RWPE2 (cell line): ENCODE measurements at regions not wholly inside any gene's neighbourhood (a gene's known extent, or its start where the extent isn't known, plus 50 kb on each side); places are given as distances from the start of the nearest gene placed in this dataset.
A peak's percentile ranks its signal among the peaks of the same experiment; 100 is the strongest.

Source experiments
- ATAC-seq: fragments of 200-7000 bp; cut with Tn5 transposase; 3 replicates; pipeline ENCODE4 v1.9.1; 2021; ENCODE audit warnings: low read depth
- DNase-seq: peaks from one replicate; pipeline ENCODE4 v3.0.0-alpha.2; 2020; ENCODE audit warnings: low spot score
- H3K27ac ChIP-seq: fragments of 450-650 bp; 2 replicates; pipeline ENCODE4 v1.5.1; 2017; ENCODE audit warnings: mild to moderate bottlenecking; ENCODE audit not compliant: poor library complexity, severe bottlenecking
- H3K27me3 ChIP-seq: fragments of 250-450 bp; sonication (Bioruptor Pico); 2 replicates; pipeline ENCODE4 v1.5.1; 2021; ENCODE audit warnings: mild to moderate bottlenecking, moderate library complexity; ENCODE audit not compliant: insufficient read depth, poor library complexity, severe bottlenecking
- H3K36me3 ChIP-seq: fragments of 250-450 bp; sonication (Bioruptor Pico); 2 replicates; pipeline ENCODE4 v1.5.1; 2020; ENCODE audit warnings: low read depth, mild to moderate bottlenecking, moderate library complexity
- H3K4me1 ChIP-seq: fragments of 250-450 bp; sonication (Bioruptor Pico); 2 replicates; pipeline ENCODE4 v1.5.1; 2021; ENCODE audit warnings: mild to moderate bottlenecking, moderate library complexity; ENCODE audit not compliant: insufficient read depth, poor library complexity, severe bottlenecking
- H3K4me3 ChIP-seq: fragments of 250-450 bp; sonication (Bioruptor Pico); 2 replicates; pipeline ENCODE4 v1.5.1; 2021; ENCODE audit warnings: mild to moderate bottlenecking, moderate library complexity; ENCODE audit not compliant: severe bottlenecking
- H3K9me3 ChIP-seq: fragments of 250-450 bp; sonication (Bioruptor Pico); 2 replicates; pipeline ENCODE4 v1.5.1; 2021; ENCODE audit warnings: mild to moderate bottlenecking, moderate library complexity; ENCODE audit not compliant: severe bottlenecking
- TF ChIP-seq, protein P1 (sequence below): fragments of 450-650 bp; IDR thresholded peaks from one replicate; pipeline ENCODE4 v1.5.1; 2017; ENCODE audit warnings: mild to moderate bottlenecking, moderate library complexity; ENCODE audit not compliant: poor library complexity, severe bottlenecking

DNA sequence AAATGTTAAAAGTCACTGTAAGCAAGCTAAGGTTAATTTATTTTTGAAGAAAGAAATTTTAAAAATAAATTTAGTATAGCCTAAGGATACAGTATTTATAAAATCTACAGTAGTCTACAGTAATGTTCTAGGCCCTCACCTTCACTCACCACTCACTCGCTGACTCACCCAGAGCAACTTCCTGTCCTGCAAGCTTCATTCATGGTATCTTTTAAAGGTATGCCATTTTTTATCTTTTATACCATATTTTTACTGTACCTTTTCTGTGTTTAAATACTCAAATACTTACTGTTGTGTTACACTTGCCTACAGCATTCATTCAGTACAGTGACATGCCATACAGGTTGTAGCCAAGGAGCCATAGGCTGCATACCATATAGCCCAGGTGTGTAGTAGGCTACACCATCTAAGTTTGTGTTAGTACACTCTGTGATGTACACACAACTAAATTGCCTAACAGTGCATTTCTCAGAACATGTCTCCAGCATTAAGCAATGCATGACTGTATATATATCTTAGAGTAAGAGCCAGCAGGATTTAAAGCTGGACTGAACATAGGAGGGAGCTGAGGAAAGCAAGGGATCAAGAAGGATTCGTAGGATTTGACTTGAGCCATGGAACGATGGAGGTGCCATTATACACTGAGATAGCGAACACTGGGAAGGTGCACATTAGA is 83.1 kb upstream of the KLF7 start:
- Histone ChIP-seq H3K36me3 (peaks cover 34% of the 10 kb centered on the region), H3K27ac (peak overlapping the region; percentile 100), H3K27me3 (no peaks in the 10 kb centered on the region), H3K9me3 (no peaks in the 10 kb centered on the region), H3K4me3 (no peak overlapping the region), H3K4me1 (peaks cover 50% of the 10 kb centered on the region)
- no peak for DNase-seq
- ATAC-seq: peak; percentile 65
- TF ChIP-seq, protein P1, sequence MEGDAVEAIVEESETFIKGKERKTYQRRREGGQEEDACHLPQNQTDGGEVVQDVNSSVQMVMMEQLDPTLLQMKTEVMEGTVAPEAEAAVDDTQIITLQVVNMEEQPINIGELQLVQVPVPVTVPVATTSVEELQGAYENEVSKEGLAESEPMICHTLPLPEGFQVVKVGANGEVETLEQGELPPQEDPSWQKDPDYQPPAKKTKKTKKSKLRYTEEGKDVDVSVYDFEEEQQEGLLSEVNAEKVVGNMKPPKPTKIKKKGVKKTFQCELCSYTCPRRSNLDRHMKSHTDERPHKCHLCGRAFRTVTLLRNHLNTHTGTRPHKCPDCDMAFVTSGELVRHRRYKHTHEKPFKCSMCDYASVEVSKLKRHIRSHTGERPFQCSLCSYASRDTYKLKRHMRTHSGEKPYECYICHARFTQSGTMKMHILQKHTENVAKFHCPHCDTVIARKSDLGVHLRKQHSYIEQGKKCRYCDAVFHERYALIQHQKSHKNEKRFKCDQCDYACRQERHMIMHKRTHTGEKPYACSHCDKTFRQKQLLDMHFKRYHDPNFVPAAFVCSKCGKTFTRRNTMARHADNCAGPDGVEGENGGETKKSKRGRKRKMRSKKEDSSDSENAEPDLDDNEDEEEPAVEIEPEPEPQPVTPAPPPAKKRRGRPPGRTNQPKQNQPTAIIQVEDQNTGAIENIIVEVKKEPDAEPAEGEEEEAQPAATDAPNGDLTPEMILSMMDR: no peak

- H3K9me3 ChIP-seq: no peaks in the 10 kb centered on the region
- ATAC-seq (no peak), DNase-seq (no peak)
- H3K4me1 ChIP-seq: peaks cover 68% of the 10 kb centered on the region
- no peak overlapping the region for H3K4me3 ChIP-seq
- H3K27ac ChIP-seq: peak overlapping the region; percentile 100
- TF ChIP-seq, protein P1: no peak
- H3K27me3 ChIP-seq: no peaks in the 10 kb centered on the region
- peaks cover 14% of the 10 kb centered on the region for H3K36me3 ChIP-seq
Observed at GRCh38 chr2:207251022-207251421, 85.3 kb upstream of the KLF7 start.

DNA sequence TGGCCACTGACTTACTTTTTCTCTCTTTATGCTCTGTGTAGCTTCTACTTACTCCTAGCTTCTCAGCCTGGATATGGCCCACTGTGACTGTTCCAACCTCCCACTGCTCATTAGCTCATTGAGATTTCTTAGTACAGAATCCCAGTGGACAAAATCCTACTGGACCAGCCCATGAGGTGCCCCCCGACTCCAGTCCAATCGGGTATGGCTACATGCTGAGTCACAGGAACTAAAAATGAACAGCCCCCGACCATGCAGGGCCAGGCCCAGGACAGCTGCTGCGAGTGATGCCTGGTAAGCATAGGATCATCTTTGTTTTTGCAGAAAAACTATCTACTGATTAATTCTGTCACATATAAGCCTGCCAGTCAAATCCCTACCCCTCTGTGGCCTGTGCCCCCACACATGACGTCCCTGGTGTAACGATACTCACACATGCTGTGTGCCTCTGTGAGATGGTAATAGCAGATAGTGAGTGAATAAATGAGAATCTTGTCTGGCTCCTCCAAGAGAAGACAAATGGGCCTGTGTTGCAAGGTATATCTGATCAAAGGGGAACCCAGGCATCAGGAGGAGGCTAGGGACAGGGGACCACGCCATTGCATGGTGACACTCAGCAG is 85.9 kb upstream of the KLF7 start:
- H3K27me3 ChIP-seq: no peaks in the 10 kb centered on the region
- H3K4me1 ChIP-seq: peaks cover 68% of the 10 kb centered on the region
- TF ChIP-seq, protein P1: no peak
- no peak for ATAC-seq
- no peak for DNase-seq
- H3K9me3 ChIP-seq: no peaks in the 10 kb centered on the region
- no peak overlapping the region for H3K4me3 ChIP-seq
- peaks cover 7% of the 10 kb centered on the region for H3K36me3 ChIP-seq
- H3K27ac ChIP-seq: peak overlapping the region; percentile 100

DNA sequence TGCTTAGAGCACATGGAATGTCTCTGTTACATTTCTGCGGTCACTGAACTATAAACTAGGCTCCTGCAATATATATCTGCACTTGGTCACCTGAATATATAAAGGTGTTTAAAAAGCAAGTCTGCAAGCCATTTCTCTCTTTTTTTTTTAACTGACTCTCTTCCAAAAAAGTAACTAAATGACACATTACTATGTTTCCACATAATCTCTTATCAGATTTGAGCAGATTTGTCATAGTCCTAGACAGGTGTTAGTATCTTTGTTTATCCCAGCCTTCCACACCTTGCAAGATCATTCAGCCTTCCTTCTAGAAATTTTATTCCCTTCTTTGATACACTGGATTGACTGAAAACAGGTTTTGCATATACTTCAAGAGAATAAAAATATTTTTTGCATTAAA is 86.7 kb upstream of the KLF7 start:
- Histone ChIP-seq H3K4me1 (peaks cover 69% of the 10 kb centered on the region), H3K27me3 (no peaks in the 10 kb centered on the region), H3K27ac (peak overlapping the region; percentile 100), H3K9me3 (no peaks in the 10 kb centered on the region), H3K4me3 (no peak overlapping the region), H3K36me3 (no peaks in the 10 kb centered on the region; the same call in 1 of the 2 replicates)
- ATAC-seq: no peak
- no peak for DNase-seq
- TF ChIP-seq, protein P1: no peak
